ENCODE measurements at regions not wholly inside any gene's neighbourhood (a gene's known extent, or its start where the extent isn't known, plus 50 kb on each side); places are given as distances from the start of the nearest gene placed in this dataset.

- intact Hi-C loops (cut with DNase I; ENCODE audit: low total_unique reads) (no loop called here), in situ Hi-C loops (cut with MboI; ENCODE audit: low pct_ligation_motif_present in 1 of 4, low pct_unique_long_range_greater_than_20kb in 1 of 4, low sequenced_read_pairs in 3 of 4) (no loop called here)
- no peak for DNase-seq
- WGBS, 2 donors (ENCODE audit: low coverage in 1 of 2): 89 to 97% methylated on average over 1 of the region's 1 CpG
- Histone ChIP-seq H3K4me3 (no peak overlapping the region), H3K27ac (no peak overlapping the region), H3K4me1 (no peaks in the 10 kb centered on the region), H3K27me3 (no peaks in the 10 kb centered on the region), H3K36me3 (no peaks in the 10 kb centered on the region), H3K9me3 (peaks cover 0 to 3% of the 10 kb centered on the region in 2 donors)
- TF ChIP-seq POLR2A (IDR thresholded peaks at IDR 0.05) (no peak), CTCF (IDR thresholded peaks at IDR 0.05) (no peak), EP300 (IDR thresholded peaks at IDR 0.05; ENCODE audit: low read depth) (no peak), POLR2AphosphoS5 (IDR thresholded peaks at IDR 0.05) (no peak)
Observed at GRCh38 chr10:130982802-130983201, 328.7 kb downstream of the TCERG1L start.

- no peak for TF ChIP-seq POLR2AphosphoS5 (IDR thresholded peaks at IDR 0.05)
- TF ChIP-seq CTCF (IDR thresholded peaks at IDR 0.05): no peak
- no peak for TF ChIP-seq POLR2A (IDR thresholded peaks at IDR 0.05)
- no peak for TF ChIP-seq EP300 (IDR thresholded peaks at IDR 0.05; ENCODE audit: low read depth)
- in situ Hi-C loops (cut with MboI; ENCODE audit: low pct_ligation_motif_present in 1 of 4, low pct_unique_long_range_greater_than_20kb in 1 of 4, low sequenced_read_pairs in 3 of 4): no loop called here
Observed at GRCh38 chr10:130983749-130984148, 327.8 kb downstream of the TCERG1L start.

GRCh38 chr10:130984686-130985085 is 326.8 kb downstream of the TCERG1L start:
- Histone ChIP-seq H3K36me3 (no peaks in the 10 kb centered on the region), H3K4me3 (no peak overlapping the region), H3K27me3 (no peaks in the 10 kb centered on the region), H3K27ac (no peak overlapping the region), H3K9me3 (peaks cover 0 to 3% of the 10 kb centered on the region in 2 donors), H3K4me1 (no peaks in the 10 kb centered on the region)
- 82 to 100% methylated on average over 1 to 3 of the region's 3 CpGs for WGBS, 2 donors (ENCODE audit: low coverage in 1 of 2)
- in situ Hi-C loops (cut with MboI; ENCODE audit: low pct_ligation_motif_present in 1 of 4, low pct_unique_long_range_greater_than_20kb in 1 of 4, low sequenced_read_pairs in 3 of 4) (no loop called here), intact Hi-C loops (cut with DNase I; ENCODE audit: low total_unique reads) (no loop called here)
- no peak for DNase-seq
- TF ChIP-seq POLR2A (IDR thresholded peaks at IDR 0.05) (no peak), CTCF (IDR thresholded peaks at IDR 0.05) (no peak), POLR2AphosphoS5 (IDR thresholded peaks at IDR 0.05) (no peak), EP300 (IDR thresholded peaks at IDR 0.05; ENCODE audit: low read depth) (no peak)

More at GRCh38 chr10:130983749-130984148, 327.8 kb downstream of the TCERG1L start:
- 50 to 54% methylated on average over 2 of the region's 2 CpGs for WGBS, 2 donors (ENCODE audit: low coverage in 1 of 2)
- peaks cover 0 to 3% of the 10 kb centered on the region in 2 donors for H3K9me3 ChIP-seq
- no peaks in the 10 kb centered on the region for H3K36me3 ChIP-seq
- no peaks in the 10 kb centered on the region for H3K27me3 ChIP-seq
- H3K4me1 ChIP-seq: no peaks in the 10 kb centered on the region
- intact Hi-C loops (cut with DNase I; ENCODE audit: low total_unique reads): no loop called here
- DNase-seq: no peak
- H3K27ac ChIP-seq: no peak overlapping the region
- no peak overlapping the region for H3K4me3 ChIP-seq

GRCh38 chr10:130985158-130985753 is 326.3 kb downstream of the TCERG1L start:
- intact Hi-C loops (cut with DNase I; ENCODE audit: low total_unique reads): no loop called here

More at GRCh38 chr10:130985158-130985753, 326.3 kb downstream of the TCERG1L start:
- Histone ChIP-seq H3K9me3 (peaks cover 0 to 3% of the 10 kb centered on the region in 2 donors), H3K36me3 (no peaks in the 10 kb centered on the region), H3K27ac (no peak overlapping the region), H3K27me3 (no peaks in the 10 kb centered on the region), H3K4me1 (no peaks in the 10 kb centered on the region), H3K4me3 (no peak overlapping the region)
- 60 to 88% methylated on average over 1 to 16 of the region's 16 CpGs for WGBS, 2 donors (ENCODE audit: low coverage in 1 of 2)
- TF ChIP-seq EP300 (IDR thresholded peaks at IDR 0.05; ENCODE audit: low read depth) (no peak), CTCF (IDR thresholded peaks at IDR 0.05) (no peak), POLR2AphosphoS5 (IDR thresholded peaks at IDR 0.05) (no peak)
- no peak for DNase-seq
- in situ Hi-C loops (cut with MboI; ENCODE audit: low pct_ligation_motif_present in 1 of 4, low pct_unique_long_range_greater_than_20kb in 1 of 4, low sequenced_read_pairs in 3 of 4): no loop called here
